HCT116 (cell line): ENCODE measurements at regions not wholly inside any gene's neighbourhood (a gene's known extent, or its start where the extent isn't known, plus 50 kb on each side); places are given as distances from the start of the nearest gene placed in this dataset.

ENCODE experiments used
- CTCF ChIP-seq, 3 experiments: fragments of 200-600 bp in 1 of 3; sonication (generic) in 1 of 3; IDR thresholded peaks in 2 of 3; conservative IDR thresholded peaks in 1 of 3; 2 replicates each; pipeline ENCODE4 v1.5.1; 2012 to 2017; ENCODE audit warnings: low read depth in 2 of 3, low read length in 2 of 3, antibody characterized with exemption in 1 of 3, borderline replicate concordance in 1 of 3, control low read depth in 1 of 3, mild to moderate bottlenecking in 1 of 3, mixed read lengths in 1 of 3, mixed run types in 1 of 3, moderate library complexity in 1 of 3; ENCODE audit not compliant: insufficient read depth in 1 of 3
- EZH2 ChIP-seq: fragments of 200-600 bp; sonication (generic); IDR thresholded peaks from 2 replicates; pipeline ENCODE4 v1.6.1; 2017; ENCODE audit warnings: antibody characterized with exemption, mixed run types
- POLR2A ChIP-seq: IDR thresholded peaks from 2 replicates; pipeline ENCODE4 v1.7.0; 2011; ENCODE audit warnings: borderline replicate concordance; ENCODE audit not compliant: insufficient read depth, insufficient read length; ENCODE audit errors: extremely low read depth
- REST ChIP-seq: IDR thresholded peaks from 2 replicates; pipeline ENCODE4 v1.6.1; 2012; ENCODE audit warnings: low read depth
- TCF7L2 ChIP-seq: IDR thresholded peaks from 2 replicates; pipeline ENCODE4 v1.7.0; 2011; ENCODE audit warnings: borderline replicate concordance, inconsistent platforms; ENCODE audit not compliant: insufficient read depth, insufficient read length; ENCODE audit errors: extremely low read depth

- TF ChIP-seq EZH2 (no peak), CTCF (IDR thresholded peaks at IDR 0.05 in 2 of 3, conservative IDR thresholded peaks at IDR 0.05 in 1 of 3; ENCODE audit: borderline replicate concordance in 1 of 3, insufficient read depth in 1 of 3, low read depth in 2 of 3, low read length in 2 of 3) (no peak), TCF7L2 (no peak), POLR2A (no peak), REST (no peak)
Measured at GRCh38 chr1:112271270-112271669, 124.7 kb upstream of the CTTNBP2NL start.
